B cell (primary cell): ENCODE measurements at regions not wholly inside any gene's neighbourhood (a gene's known extent, or its start where the extent isn't known, plus 50 kb on each side); places are given as distances from the start of the nearest gene placed in this dataset.

Source experiments
- CTCF ChIP-seq: fragments of 200-600 bp; IDR thresholded peaks from one replicate; pipeline ENCODE4 v1.8.0; 2022; ENCODE audit warnings: antibody characterized with exemption, mild to moderate bottlenecking
- EZH2 ChIP-seq: IDR thresholded peaks from 2 replicates; pipeline ENCODE4 v1.6.1; 2012; ENCODE audit warnings: borderline replicate concordance, low read depth, mild to moderate bottlenecking, moderate library complexity, low read length; ENCODE audit not compliant: insufficient read depth, poor library complexity, severe bottlenecking

- TF ChIP-seq CTCF (no peak), EZH2 (no peak)
Observed at GRCh38 chr1:209053587-209053986, 529.9 kb upstream of the CAMK1G start.
